ENCODE measurements at regions not wholly inside any gene's neighbourhood (a gene's known extent, or its start where the extent isn't known, plus 50 kb on each side); places are given as distances from the start of the nearest gene placed in this dataset.

- TF ChIP-seq CTCF (IDR thresholded peaks at IDR 0.05) (no peak), POLR2AphosphoS5 (IDR thresholded peaks at IDR 0.05; ENCODE audit: low read depth, low read length) (no peak)
- TF ChIP-seq, protein P1, sequence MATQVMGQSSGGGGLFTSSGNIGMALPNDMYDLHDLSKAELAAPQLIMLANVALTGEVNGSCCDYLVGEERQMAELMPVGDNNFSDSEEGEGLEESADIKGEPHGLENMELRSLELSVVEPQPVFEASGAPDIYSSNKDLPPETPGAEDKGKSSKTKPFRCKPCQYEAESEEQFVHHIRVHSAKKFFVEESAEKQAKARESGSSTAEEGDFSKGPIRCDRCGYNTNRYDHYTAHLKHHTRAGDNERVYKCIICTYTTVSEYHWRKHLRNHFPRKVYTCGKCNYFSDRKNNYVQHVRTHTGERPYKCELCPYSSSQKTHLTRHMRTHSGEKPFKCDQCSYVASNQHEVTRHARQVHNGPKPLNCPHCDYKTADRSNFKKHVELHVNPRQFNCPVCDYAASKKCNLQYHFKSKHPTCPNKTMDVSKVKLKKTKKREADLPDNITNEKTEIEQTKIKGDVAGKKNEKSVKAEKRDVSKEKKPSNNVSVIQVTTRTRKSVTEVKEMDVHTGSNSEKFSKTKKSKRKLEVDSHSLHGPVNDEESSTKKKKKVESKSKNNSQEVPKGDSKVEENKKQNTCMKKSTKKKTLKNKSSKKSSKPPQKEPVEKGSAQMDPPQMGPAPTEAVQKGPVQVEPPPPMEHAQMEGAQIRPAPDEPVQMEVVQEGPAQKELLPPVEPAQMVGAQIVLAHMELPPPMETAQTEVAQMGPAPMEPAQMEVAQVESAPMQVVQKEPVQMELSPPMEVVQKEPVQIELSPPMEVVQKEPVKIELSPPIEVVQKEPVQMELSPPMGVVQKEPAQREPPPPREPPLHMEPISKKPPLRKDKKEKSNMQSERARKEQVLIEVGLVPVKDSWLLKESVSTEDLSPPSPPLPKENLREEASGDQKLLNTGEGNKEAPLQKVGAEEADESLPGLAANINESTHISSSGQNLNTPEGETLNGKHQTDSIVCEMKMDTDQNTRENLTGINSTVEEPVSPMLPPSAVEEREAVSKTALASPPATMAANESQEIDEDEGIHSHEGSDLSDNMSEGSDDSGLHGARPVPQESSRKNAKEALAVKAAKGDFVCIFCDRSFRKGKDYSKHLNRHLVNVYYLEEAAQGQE (IDR thresholded peaks at IDR 0.05; ENCODE audit: insufficient read depth in 1 of 2, low read depth in 2 of 2, low read length in 1 of 2): no peak
Observed at GRCh38 chr14:81871706-81872105, 338.1 kb upstream of the SEL1L start.
